K562 (cell line): ENCODE measurements at regions not wholly inside any gene's neighbourhood (a gene's known extent, or its start where the extent isn't known, plus 50 kb on each side); places are given as distances from the start of the nearest gene placed in this dataset.

Source experiments
- ATAC-seq: fragments of 200-7000 bp; cut with Tn5 transposase; 3 replicates; pipeline ENCODE4 v1.9.1; 2020; ENCODE audit warnings: moderate library complexity
- BruUV-seq: library from RNA; stranded (reverse); fragments of 400-500 nt; replicated peaks from 2 replicates; lab custom pipeline; 2021; lab: Mats Ljungman, UMichigan
- CTCF ChIA-PET: fragments of 300-600 bp; formaldehyde crosslinking; extraction: SDS; loops from one replicate; lab custom pipeline; 2021; ENCODE audit warnings: low intra/inter-chr PET ratio; lab: Yijun Ruan, JAX
- POLR2A ChIA-PET: fragments of 300-600, 350-650 bp; sonication (Branson Sonifier 250); formaldehyde crosslinking; extraction: SDS; loops from one replicate; lab custom pipeline; 2021; ENCODE audit warnings: antibody characterized with exemption, inconsistent platforms; lab: Yijun Ruan, JAX
- DNase-seq, 4 experiments: peaks; one replicate each; pipeline versions ENCODE4 v3.0.0 to v3.0.0-alpha.2; 2011 to 2018; ENCODE audit warnings: low spot score in 3 of 4, mixed read lengths in 3 of 4; ENCODE audit errors: extremely low read depth in 1 of 4
- FAIRE-seq: peaks from 2 replicates; lab custom pipeline; 2011; peaks lifted over from hg19 to GRCh38; lab: Jason Lieb, UNC
- H2AFZ ChIP-seq: 2 replicates; pipeline ENCODE4 v1.6.0; 2011; ENCODE audit warnings: low read depth, low read length, control low read depth, inconsistent platforms
- H3K27ac ChIP-seq: fragments of 200-600 bp; 3 replicates; pipeline ENCODE4 v1.8.0; 2011; ENCODE audit warnings: low read depth, mild to moderate bottlenecking, control low read depth, inconsistent platforms, low read length, moderate library complexity, mixed read lengths; ENCODE audit errors: extremely low read depth
- H3K27me3 ChIP-seq, 2 experiments: fragments of 300-600 bp in 1 of 2; 2 replicates in 1 of 2; 3 replicates in 1 of 2; pipeline versions ENCODE4 v1.6.0 to v1.8.0; 2011; ENCODE audit warnings: inconsistent platforms in 2 of 2, low read length in 2 of 2, mild to moderate bottlenecking in 1 of 2, mixed read lengths in 1 of 2, moderate library complexity in 1 of 2; ENCODE audit not compliant: control insufficient read depth in 2 of 2, insufficient read depth in 2 of 2
- H3K36me3 ChIP-seq: fragments of 300-600 bp; 3 replicates; pipeline ENCODE4 v1.8.0; 2011; ENCODE audit warnings: mild to moderate bottlenecking, low read length, inconsistent platforms; ENCODE audit not compliant: control insufficient read depth, insufficient read depth
- H3K4me1 ChIP-seq, 2 experiments: fragments of 200-600 bp in 1 of 2; replicated peaks in 1 of 2; 2 replicates in 1 of 2; 3 replicates in 1 of 2; pipeline versions ENCODE4 v1.5.1 to v1.8.0; 2011; ENCODE audit warnings: inconsistent platforms in 2 of 2, low read length in 2 of 2, mild to moderate bottlenecking in 1 of 2, mixed read lengths in 1 of 2, moderate library complexity in 1 of 2; ENCODE audit not compliant: control insufficient read depth in 2 of 2, insufficient read depth in 2 of 2
- H3K4me2 ChIP-seq: 2 replicates; pipeline ENCODE4 v1.6.1; 2011; ENCODE audit warnings: low read length, control low read depth, inconsistent platforms, mixed read lengths; ENCODE audit not compliant: insufficient read depth
- H3K4me3 ChIP-seq: fragments of 200-600 bp; sonication (generic), shearing (Covaris generic); 2 replicates; pipeline ENCODE4 v1.5.1; 2016; ENCODE audit warnings: control low read depth, inconsistent platforms
- H3K79me2 ChIP-seq: fragments of 200-600 bp; 3 replicates; pipeline ENCODE4 v1.8.0; 2011; ENCODE audit warnings: low read length, inconsistent platforms; ENCODE audit not compliant: control insufficient read depth, insufficient read depth
- H3K9ac ChIP-seq, 2 experiments: 2 replicates each; pipeline versions ENCODE4 v1.6.0 to v1.6.1; 2011; ENCODE audit warnings: low read depth in 2 of 2, low read length in 2 of 2, control low read depth in 1 of 2, inconsistent platforms in 1 of 2, mild to moderate bottlenecking in 1 of 2, mixed read lengths in 1 of 2; ENCODE audit not compliant: insufficient read depth in 1 of 2
- H3K9me1 ChIP-seq: one replicate; pipeline ENCODE4 v1.6.0; 2011; ENCODE audit warnings: inconsistent platforms, mild to moderate bottlenecking, low read length, moderate library complexity; ENCODE audit not compliant: control insufficient read depth, insufficient read depth
- H3K9me3 ChIP-seq: replicated peaks from 2 replicates; pipeline ENCODE4 v1.5.1; 2011; ENCODE audit warnings: low read depth, low read length, inconsistent platforms; ENCODE audit not compliant: control insufficient read depth, insufficient read depth
- H4K20me1 ChIP-seq: replicated peaks from 2 replicates; pipeline ENCODE4 v1.6.1; 2011; ENCODE audit warnings: low read length, inconsistent platforms, mixed read lengths; ENCODE audit not compliant: control insufficient read depth, insufficient read depth
- BRD9 ChIP-seq: fragments of 450-650 bp; IDR thresholded peaks from 2 replicates; pipeline ENCODE4 v1.6.1; 2018; ENCODE audit warnings: low read depth; ENCODE audit not compliant: partially characterized antibody
- FOXP1 ChIP-seq: sonication (generic); formaldehyde crosslinking; IDR thresholded peaks from 2 replicates; pipeline ENCODE4 v1.8.0; 2022; ENCODE audit warnings: mild to moderate bottlenecking, missing genetic modification reagents
- HNRNPK ChIP-seq: fragments of 200-400 bp; formaldehyde crosslinking; IDR thresholded peaks from one replicate; pipeline ENCODE4 v1.6.1; 2018; ENCODE audit warnings: mild to moderate bottlenecking, low read depth, low read length; ENCODE audit not compliant: poor library complexity, severe bottlenecking
- KDM4B ChIP-seq, 2 experiments: fragments of 450-650 bp in 1 of 2; sonication (generic) in 1 of 2; IDR thresholded peaks; 2 replicates each; pipeline ENCODE4 v1.6.1; 2016 to 2017; ENCODE audit warnings: borderline replicate concordance in 2 of 2, antibody characterized with exemption in 1 of 2, low read depth in 1 of 2, mild to moderate bottlenecking in 1 of 2
- MAX ChIP-seq: sonication (generic); formaldehyde crosslinking; IDR thresholded peaks from 2 replicates; pipeline ENCODE4 v1.9.0; 2022; ENCODE audit warnings: mild to moderate bottlenecking, missing genetic modification reagents
- MEF2D ChIP-seq: conservative IDR thresholded peaks from 2 replicates; pipeline ENCODE4 v1.6.1; 2016; ENCODE audit warnings: low read depth, missing genetic modification characterization, missing compliant biosample characterization
- PRDM10 ChIP-seq: fragments of 450-650 bp; IDR thresholded peaks from 2 replicates; pipeline ENCODE4 v1.6.1; 2018; ENCODE audit not compliant: partially characterized antibody
- PTTG1 ChIP-seq: fragments of 450-650 bp; IDR thresholded peaks from 2 replicates; pipeline ENCODE4 v1.6.1; 2016; ENCODE audit warnings: low read depth, mild to moderate bottlenecking, missing genetic modification characterization, missing compliant biosample characterization
- RFX1 ChIP-seq: fragments of 450-650 bp; IDR thresholded peaks from 2 replicates; pipeline ENCODE4 v1.6.1; 2016; ENCODE audit warnings: mild to moderate bottlenecking, moderate library complexity
- SMAD1 ChIP-seq: fragments of 150-350 bp; IDR thresholded peaks from 2 replicates; pipeline ENCODE4 v1.6.1; 2014; ENCODE audit warnings: low read length, low read depth; ENCODE audit not compliant: partially characterized antibody
- SPI1 ChIP-seq: IDR thresholded peaks from 2 replicates; pipeline ENCODE4 v1.6.1; 2011; ENCODE audit warnings: low read depth, low read length, control low read depth, borderline replicate concordance
- SRSF3 ChIP-seq: fragments of 200-400 bp; formaldehyde crosslinking; IDR thresholded peaks from 2 replicates; pipeline ENCODE4 v1.6.1; 2016; ENCODE audit warnings: mild to moderate bottlenecking, low read length, moderate library complexity; ENCODE audit not compliant: insufficient read depth
- TAF1 ChIP-seq: IDR thresholded peaks from 2 replicates; pipeline ENCODE4 v1.6.1; 2011; ENCODE audit warnings: mild to moderate bottlenecking, low read length, moderate library complexity; ENCODE audit not compliant: insufficient read depth, control insufficient read depth, severe bottlenecking; ENCODE audit errors: extremely low read depth
- ZNF41 ChIP-seq: fragments of 250-450 bp; sonication (Bioruptor Pico); conservative IDR thresholded peaks from 2 replicates; pipeline ENCODE4 v1.4.0; 2020; ENCODE audit warnings: mild to moderate bottlenecking
- ZNF586 ChIP-seq: fragments of 450-650 bp; formaldehyde crosslinking; conservative IDR thresholded peaks from 2 replicates; pipeline ENCODE4 v1.4.0; 2020; ENCODE audit warnings: mild to moderate bottlenecking, moderate library complexity
- WGBS: fragments of 100-300 bp; shearing (Covaris generic); methylation state at CpG from one replicate; pipeline ENCODE4 v1.1.6; 2016; ENCODE audit warnings: low coverage, mixed read lengths; ENCODE audit not compliant: insufficient coverage; ENCODE audit errors: missing lambda C conversion rate; 5-methylcytosine and 5-hydroxymethylcytosine counted together
- in situ Hi-C: fragments of 300-500 bp; cut with MboI; formaldehyde crosslinking; loops from 4 replicates; pipeline ENCODE4 v1.15.0; 2018; ENCODE audit warnings: inconsistent platforms, mixed read lengths
- intact Hi-C: fragments of 100-400 bp; cut with micrococcal nuclease; formaldehyde crosslinking; loops from 2 replicates; pipeline ENCODE4 v1.14.2; 2022
- TF ChIP-seq, protein P1 (sequence below): sonication (generic); formaldehyde crosslinking; IDR thresholded peaks from 2 replicates; pipeline ENCODE4 v1.8.1; 2023; ENCODE audit warnings: mild to moderate bottlenecking, missing genetic modification reagents

- in situ Hi-C loops, result no loop called here
- ChIA-PET CTCF (no interaction called here), POLR2A (interaction anchor here (0.5 to 1.9 kb wide), 14 partner anchors 12 to 776 kb away, joined by 3 to 7 read pairs (median 3); no protein-coding TSS in a partner anchor)
- no TSS peak for BruUV-seq
- Histone ChIP-seq H3K9ac (peak overlapping the region in 1 of 2 experiments; percentile 47; a peak in 3 of 4 replicates), H3K79me2 (peaks cover 7% of the 10 kb centered on the region; the same call in 1 of the 3 replicates), H3K4me3 (peak overlapping the region; percentile 16), H2AFZ (peak overlapping the region; percentile 60), H3K9me1 (no peaks in the 10 kb centered on the region), H4K20me1 (no peaks in the 10 kb centered on the region), H3K4me2 (peak overlapping the region; percentile 71), H3K36me3 (no peaks in the 10 kb centered on the region), H3K27ac (peak overlapping the region; percentile 67), H3K27me3 (no peaks in the 10 kb centered on the region), H3K4me1 (peaks cover 27 to 34% of the 10 kb centered on the region in 2 experiments; a peak in 4 of 5 replicates), H3K9me3 (no peaks in the 10 kb centered on the region)
- WGBS, result 13% methylated on average over 6 of the region's 6 CpGs
- intact Hi-C loops, result loop anchor here (1.0 kb wide), 2 partner anchors 37 to 114 kb away; no protein-coding TSS in a partner anchor
- DNase-seq, result peak; percentile 83 to 93 (median 88)
- FAIRE-seq, result peak; percentile 98
- peak; percentile 90 for ATAC-seq
- TF ChIP-seq BRD9, result no peak
- no peak for TF ChIP-seq PTTG1 (tag)
- no peak for TF ChIP-seq FOXP1 (CRISPR knock-in tag)
- TF ChIP-seq TAF1, result no peak
- TF ChIP-seq SRSF3, result no peak
- TF ChIP-seq HNRNPK, result no peak
- no peak for TF ChIP-seq RFX1
- TF ChIP-seq ZNF41 (CRISPR knock-in tag), result no peak
- TF ChIP-seq SPI1, result peak; percentile 84
- 0 out of 2 replicates have a peak, but pooled peaks have one; percentile 2 for TF ChIP-seq MAX (CRISPR knock-in tag)
- TF ChIP-seq, protein P1, sequence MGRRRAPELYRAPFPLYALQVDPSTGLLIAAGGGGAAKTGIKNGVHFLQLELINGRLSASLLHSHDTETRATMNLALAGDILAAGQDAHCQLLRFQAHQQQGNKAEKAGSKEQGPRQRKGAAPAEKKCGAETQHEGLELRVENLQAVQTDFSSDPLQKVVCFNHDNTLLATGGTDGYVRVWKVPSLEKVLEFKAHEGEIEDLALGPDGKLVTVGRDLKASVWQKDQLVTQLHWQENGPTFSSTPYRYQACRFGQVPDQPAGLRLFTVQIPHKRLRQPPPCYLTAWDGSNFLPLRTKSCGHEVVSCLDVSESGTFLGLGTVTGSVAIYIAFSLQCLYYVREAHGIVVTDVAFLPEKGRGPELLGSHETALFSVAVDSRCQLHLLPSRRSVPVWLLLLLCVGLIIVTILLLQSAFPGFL, result 0 out of 2 replicates have a peak, but pooled peaks have one; percentile 96
- TF ChIP-seq PRDM10, result peak; percentile 22
- no peak for TF ChIP-seq KDM4B (IDR thresholded peaks at IDR 0.05; ENCODE audit: borderline replicate concordance in 2 of 2, low read depth in 1 of 2)
- TF ChIP-seq ZNF586 (CRISPR knock-in tag), result no peak
- no peak for TF ChIP-seq SMAD1
- TF ChIP-seq MEF2D (tag), result no peak
Observed at GRCh38 chr5:135173662-135174290, 139.7 kb upstream of the PITX1 start.
